Left lung (tissue), 4 donors: ENCODE measurements at regions not wholly inside any gene's neighbourhood (a gene's known extent, or its start where the extent isn't known, plus 50 kb on each side); places are given as distances from the start of the nearest gene placed in this dataset.

Experiments
- ATAC-seq: fragments of 200-7000 bp; cut with Tn5 transposase; one replicate; pipeline ENCODE4 v1.9.1; 2020; ENCODE audit warnings: moderate library complexity
- DNase-seq, 4 donors: peaks; one replicate each; pipeline ENCODE4 v3.0.0-alpha.2; 2013 to 2020
- H3K27ac ChIP-seq, 2 donors: fragments of 200-600 bp; sonication (generic) in 1 of 2; one replicate each; pipeline versions ENCODE4 v1.5.0 to v1.8.0; 2020 to 2021
- H3K27me3 ChIP-seq, 2 donors: fragments of 200-600 bp; sonication (generic) in 1 of 2; one replicate each; pipeline versions ENCODE4 v1.5.0 to v1.8.0; 2020 to 2021
- H3K36me3 ChIP-seq, 2 donors: fragments of 200-600 bp; sonication (generic) in 1 of 2; one replicate each; pipeline versions ENCODE4 v1.5.0 to v1.8.0; 2020 to 2021
- H3K4me1 ChIP-seq, 2 donors: fragments of 200-600 bp; one replicate each; pipeline ENCODE4 v1.8.0; 2021
- H3K4me3 ChIP-seq, 2 donors: fragments of 200-600 bp; sonication (generic) in 1 of 2; one replicate each; pipeline versions ENCODE4 v1.5.0 to v1.8.0; 2020 to 2021; ENCODE audit warnings: mild to moderate bottlenecking in 1 of 2
- H3K9me3 ChIP-seq, 2 donors: fragments of 200-600 bp; sonication (generic) in 1 of 2; one replicate each; pipeline versions ENCODE4 v1.5.0 to v1.8.0; 2020 to 2021
- intact Hi-C, 2 donors: fragments of 100-400 bp; cut with DNase I; formaldehyde crosslinking; loops; one replicate each; pipeline versions ENCODE4 v1.11.2 to v1.14.2; 2022
- TF ChIP-seq, protein P1 (sequence below), 2 donors: fragments of 200-600 bp; sonication (generic) in 1 of 2; IDR thresholded peaks; one replicate each; pipeline versions ENCODE4 v1.5.0 to v1.8.0; 2021; ENCODE audit warnings: antibody characterized with exemption in 2 of 2
- donor health status: DM: no; HTN: yes; CAD: no.
- donor health status: DM: no; HTN: no; CAD: no.

DNA sequence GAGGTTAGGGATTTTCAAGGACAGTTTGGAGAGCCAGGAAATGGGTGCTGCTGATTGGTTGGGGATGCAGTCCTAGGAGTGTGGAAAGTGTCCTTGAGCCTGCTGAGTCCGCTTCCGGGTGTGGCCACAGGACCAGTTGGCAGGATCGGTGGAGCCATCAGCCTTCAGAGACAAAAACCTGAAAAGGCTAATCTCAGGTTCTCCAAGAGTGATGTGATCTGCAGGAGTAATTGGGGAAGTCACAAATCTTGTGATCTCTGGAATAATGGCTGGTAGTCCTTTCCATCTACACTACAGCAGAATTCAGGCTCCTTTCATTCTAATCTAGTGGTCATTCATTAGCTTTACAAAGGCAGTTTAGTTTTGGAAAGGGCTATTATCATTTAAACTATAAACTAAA is 55.9 kb upstream of the BMP2K start:
- intact Hi-C loops: no loop called here
- DNase-seq: no peak
- no peaks in the 10 kb centered on the region for H3K27me3 ChIP-seq

DNA sequence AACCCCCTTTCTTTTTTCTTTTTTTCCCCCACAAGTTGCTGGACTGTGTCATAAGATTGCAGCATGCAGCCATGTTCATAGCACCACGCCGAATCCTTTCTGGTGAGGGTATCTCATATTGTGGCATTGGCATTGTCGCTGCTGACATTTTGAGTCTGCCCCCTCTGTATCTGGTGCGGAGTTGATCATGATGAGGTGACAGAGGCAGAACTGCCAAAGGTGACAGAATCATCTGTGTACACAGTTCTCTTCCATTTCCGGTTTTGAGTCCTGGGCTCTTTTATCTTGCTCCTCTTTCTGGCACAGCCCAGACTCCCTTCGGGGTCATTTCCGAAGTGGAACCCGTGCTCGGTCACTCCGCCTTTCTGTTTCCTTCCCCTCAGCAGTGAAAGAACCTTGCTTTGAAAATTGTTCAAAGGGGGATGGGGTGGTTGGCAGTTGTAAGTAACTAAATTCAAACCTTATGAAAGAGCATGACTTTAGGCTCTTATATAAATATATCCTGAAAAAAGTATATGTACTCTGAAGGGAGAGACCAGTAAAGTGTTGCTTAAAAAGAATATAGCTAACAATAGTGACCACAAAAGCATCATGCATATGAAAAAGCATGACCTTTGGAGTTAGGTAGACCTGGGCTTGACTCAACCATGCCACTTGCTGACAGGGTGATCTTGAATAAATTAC is 55.0 kb upstream of the BMP2K start:
- peak in 3 of 4 donors; percentile 8 to 37 (median 28) for DNase-seq
- intact Hi-C loops: no loop called here
- Histone ChIP-seq H3K4me3 (no peak overlapping the region), H3K27me3 (no peaks in the 10 kb centered on the region), H3K27ac (no peak overlapping the region), H3K4me1 (peaks cover 0 to 20% of the 10 kb centered on the region in 2 donors), H3K36me3 (no peaks in the 10 kb centered on the region), H3K9me3 (no peaks in the 10 kb centered on the region)
- ATAC-seq: peak; percentile 70
- TF ChIP-seq, protein P1, sequence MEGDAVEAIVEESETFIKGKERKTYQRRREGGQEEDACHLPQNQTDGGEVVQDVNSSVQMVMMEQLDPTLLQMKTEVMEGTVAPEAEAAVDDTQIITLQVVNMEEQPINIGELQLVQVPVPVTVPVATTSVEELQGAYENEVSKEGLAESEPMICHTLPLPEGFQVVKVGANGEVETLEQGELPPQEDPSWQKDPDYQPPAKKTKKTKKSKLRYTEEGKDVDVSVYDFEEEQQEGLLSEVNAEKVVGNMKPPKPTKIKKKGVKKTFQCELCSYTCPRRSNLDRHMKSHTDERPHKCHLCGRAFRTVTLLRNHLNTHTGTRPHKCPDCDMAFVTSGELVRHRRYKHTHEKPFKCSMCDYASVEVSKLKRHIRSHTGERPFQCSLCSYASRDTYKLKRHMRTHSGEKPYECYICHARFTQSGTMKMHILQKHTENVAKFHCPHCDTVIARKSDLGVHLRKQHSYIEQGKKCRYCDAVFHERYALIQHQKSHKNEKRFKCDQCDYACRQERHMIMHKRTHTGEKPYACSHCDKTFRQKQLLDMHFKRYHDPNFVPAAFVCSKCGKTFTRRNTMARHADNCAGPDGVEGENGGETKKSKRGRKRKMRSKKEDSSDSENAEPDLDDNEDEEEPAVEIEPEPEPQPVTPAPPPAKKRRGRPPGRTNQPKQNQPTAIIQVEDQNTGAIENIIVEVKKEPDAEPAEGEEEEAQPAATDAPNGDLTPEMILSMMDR (IDR thresholded peaks at IDR 0.05): no peak

More for the DNA sequence above, 55.9 kb upstream of the BMP2K start:
- H3K9me3 ChIP-seq: no peaks in the 10 kb centered on the region
- H3K4me3 ChIP-seq: no peak overlapping the region
- no peak for ATAC-seq
- no peak overlapping the region for H3K27ac ChIP-seq
- no peaks in the 10 kb centered on the region for H3K36me3 ChIP-seq
- peaks cover 0 to 20% of the 10 kb centered on the region in 2 donors for H3K4me1 ChIP-seq
- TF ChIP-seq, protein P1 (IDR thresholded peaks at IDR 0.05): no peak

GRCh38 chr4:78721747-78722146 is 54.4 kb upstream of the BMP2K start:
- H3K27ac ChIP-seq: no peak overlapping the region
- no peaks in the 10 kb centered on the region for H3K27me3 ChIP-seq
- intact Hi-C loops: no loop called here
- peaks cover 0 to 20% of the 10 kb centered on the region in 2 donors for H3K4me1 ChIP-seq
- no peak for DNase-seq
- H3K9me3 ChIP-seq: no peaks in the 10 kb centered on the region
- TF ChIP-seq, protein P1 (IDR thresholded peaks at IDR 0.05): no peak
- H3K4me3 ChIP-seq: no peak overlapping the region
- no peaks in the 10 kb centered on the region for H3K36me3 ChIP-seq
- ATAC-seq: no peak

- intact Hi-C loops: no loop called here
- H3K9me3 ChIP-seq: no peaks in the 10 kb centered on the region
- H3K36me3 ChIP-seq: no peaks in the 10 kb centered on the region
- peaks cover 0 to 22% of the 10 kb centered on the region in 2 donors for H3K4me1 ChIP-seq
- ATAC-seq (no peak), DNase-seq (no peak)
- H3K27ac ChIP-seq: peak overlapping the region in 1 of 2 donors; percentile 25
- TF ChIP-seq, protein P1 (IDR thresholded peaks at IDR 0.05): no peak
- no peak overlapping the region for H3K4me3 ChIP-seq
- no peaks in the 10 kb centered on the region for H3K27me3 ChIP-seq
Measured at GRCh38 chr4:78722320-78722719, 53.8 kb upstream of the BMP2K start.

GRCh38 chr4:78722878-78723277 is 53.3 kb upstream of the BMP2K start:
- H3K4me3 ChIP-seq: no peak overlapping the region
- H3K9me3 ChIP-seq: no peaks in the 10 kb centered on the region
- no peak overlapping the region for H3K27ac ChIP-seq
- H3K4me1 ChIP-seq: peaks cover 0 to 22% of the 10 kb centered on the region in 2 donors
- no peak for ATAC-seq
- intact Hi-C loops: no loop called here
- no peaks in the 10 kb centered on the region for H3K36me3 ChIP-seq
- TF ChIP-seq, protein P1 (IDR thresholded peaks at IDR 0.05): no peak
- no peak for DNase-seq
- no peaks in the 10 kb centered on the region for H3K27me3 ChIP-seq
